Ovary (tissue), 7 donors: ENCODE measurements at regions not wholly inside any gene's neighbourhood (a gene's known extent, or its start where the extent isn't known, plus 50 kb on each side); places are given as distances from the start of the nearest gene placed in this dataset.

Experiments
- DNase-seq, 5 donors: peaks; one replicate each; pipeline ENCODE4 v3.0.0-alpha.2; 2019 to 2020
- H3K27ac ChIP-seq, 2 donors: fragments of 200-600 bp; one replicate each; pipeline versions ENCODE4 v1.5.1 to v1.8.0; 2019 to 2022
- H3K27me3 ChIP-seq: fragments of 200-600 bp; one replicate; pipeline ENCODE4 v1.8.0; 2022
- H3K36me3 ChIP-seq: fragments of 200-600 bp; sonication (generic); one replicate; pipeline ENCODE4 v1.5.1; 2019
- H3K4me1 ChIP-seq: one replicate; pipeline ENCODE4 v1.8.1; 2013; ENCODE audit warnings: mild to moderate bottlenecking, moderate library complexity; ENCODE audit not compliant: insufficient read depth
- H3K4me3 ChIP-seq: fragments of 200-600 bp; sonication (generic); one replicate; pipeline ENCODE4 v1.5.1; 2017
- H3K9me3 ChIP-seq, 2 donors: fragments of 200-600 bp in 1 of 2; sonication (generic) in 1 of 2; one replicate each; pipeline versions ENCODE4 v1.5.1 to v1.8.1; 2013 to 2019; ENCODE audit warnings: mild to moderate bottlenecking in 1 of 2, moderate library complexity in 1 of 2
- EP300 ChIP-seq: sonication (generic); formaldehyde crosslinking; IDR thresholded peaks from one replicate; pipeline ENCODE4 v1.6.1; 2017; ENCODE audit warnings: antibody characterized with exemption
- POLR2A ChIP-seq: fragments of 450-650 bp; IDR thresholded peaks from one replicate; pipeline ENCODE4 v1.6.1; 2017; ENCODE audit warnings: antibody characterized with exemption, mild to moderate bottlenecking, moderate library complexity
- WGBS, 3 donors: extraction: QIAGEN DNeasy Blood & Tissue Kit in 1 of 3; methylation state at CpG; one replicate each; pipeline versions ENCODE4 v1.1.5 to v1.1.7; 2013 to 2017; 5-methylcytosine and 5-hydroxymethylcytosine counted together
- intact Hi-C, 4 donors: fragments of 100-400 bp; cut with DNase I; formaldehyde crosslinking; loops; one replicate each; pipeline versions ENCODE4 v1.11.0 to v1.15.1; 2022 to 2023
- TF ChIP-seq, protein P1 (sequence below), 3 donors: fragments of 450-650 bp in 2 of 3; fragments of 200-600 bp in 1 of 3; IDR thresholded peaks; one replicate each; pipeline versions ENCODE4 v1.5.1 to v1.8.0; 2016 to 2022; ENCODE audit warnings: antibody characterized with exemption in 3 of 3, mild to moderate bottlenecking in 1 of 3
- donor health status: DM: no; HTN: no; CAD: no; lungs with moderate emphysema.
- donor health status: DM: no; HTN: no; CAD: no.
- donor health status: Bipolar disorder and iron deficiency.
- donor health status: DM: no; HTN: no; CAD: no.
- donor health status: DM: yes; HTN: yes; CAD: no.

- H3K4me1 ChIP-seq: peaks cover 2% of the 10 kb centered on the region
- no peaks in the 10 kb centered on the region for H3K9me3 ChIP-seq
- 85 to 88% (median 87%) methylated on average over 10 of the region's 10 CpGs for WGBS, 3 donors
- H3K4me3 ChIP-seq: no peak overlapping the region
- DNase-seq: no peak
- no peaks in the 10 kb centered on the region for H3K27me3 ChIP-seq
- TF ChIP-seq POLR2A: no peak
- TF ChIP-seq, protein P1, sequence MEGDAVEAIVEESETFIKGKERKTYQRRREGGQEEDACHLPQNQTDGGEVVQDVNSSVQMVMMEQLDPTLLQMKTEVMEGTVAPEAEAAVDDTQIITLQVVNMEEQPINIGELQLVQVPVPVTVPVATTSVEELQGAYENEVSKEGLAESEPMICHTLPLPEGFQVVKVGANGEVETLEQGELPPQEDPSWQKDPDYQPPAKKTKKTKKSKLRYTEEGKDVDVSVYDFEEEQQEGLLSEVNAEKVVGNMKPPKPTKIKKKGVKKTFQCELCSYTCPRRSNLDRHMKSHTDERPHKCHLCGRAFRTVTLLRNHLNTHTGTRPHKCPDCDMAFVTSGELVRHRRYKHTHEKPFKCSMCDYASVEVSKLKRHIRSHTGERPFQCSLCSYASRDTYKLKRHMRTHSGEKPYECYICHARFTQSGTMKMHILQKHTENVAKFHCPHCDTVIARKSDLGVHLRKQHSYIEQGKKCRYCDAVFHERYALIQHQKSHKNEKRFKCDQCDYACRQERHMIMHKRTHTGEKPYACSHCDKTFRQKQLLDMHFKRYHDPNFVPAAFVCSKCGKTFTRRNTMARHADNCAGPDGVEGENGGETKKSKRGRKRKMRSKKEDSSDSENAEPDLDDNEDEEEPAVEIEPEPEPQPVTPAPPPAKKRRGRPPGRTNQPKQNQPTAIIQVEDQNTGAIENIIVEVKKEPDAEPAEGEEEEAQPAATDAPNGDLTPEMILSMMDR (IDR thresholded peaks at IDR 0.05): no peak
- TF ChIP-seq EP300: no peak
- no peak overlapping the region for H3K27ac ChIP-seq
- intact Hi-C loops: no loop called here
- no peaks in the 10 kb centered on the region for H3K36me3 ChIP-seq
These were observed 287.1 kb upstream of the SGK1 start for GRCh38 chr6:134605034-134605433.

DNA sequence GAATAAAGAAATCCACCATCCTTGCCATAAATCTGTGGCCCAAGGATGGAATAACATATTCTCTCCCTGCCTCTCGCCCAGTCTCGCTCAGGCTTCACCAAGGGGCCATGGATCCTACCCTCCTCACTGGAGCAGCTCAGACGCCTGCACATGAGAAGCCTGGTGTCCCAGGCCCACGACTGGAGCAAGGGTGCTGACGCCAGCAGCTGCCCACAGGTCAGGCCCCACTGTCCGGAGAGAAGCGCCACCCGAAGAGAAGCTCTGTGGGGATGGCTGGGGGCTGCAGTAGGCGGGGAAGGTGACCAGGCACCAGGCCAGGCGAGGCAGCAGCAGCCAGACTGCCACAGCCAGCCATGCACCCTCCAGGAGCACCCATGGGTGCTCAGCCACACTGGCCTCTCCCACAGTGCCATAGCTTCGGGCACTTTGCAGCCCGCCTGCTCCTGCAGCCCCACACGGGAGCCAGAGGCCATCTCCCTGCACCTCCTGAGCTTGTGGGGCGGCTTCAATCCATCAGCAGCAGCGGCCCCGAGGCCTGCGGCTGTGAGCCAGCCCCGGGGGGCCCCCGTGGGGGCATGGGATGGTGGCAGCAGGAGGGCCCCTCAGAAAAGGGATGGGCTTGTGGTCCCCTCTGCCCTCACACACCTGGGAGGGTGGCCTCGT, 286.2 kb upstream of the SGK1 start:
- no peaks in the 10 kb centered on the region for H3K27me3 ChIP-seq
- no peak overlapping the region for H3K4me3 ChIP-seq
- 89 to 93% (median 92%) methylated on average over 20 of the region's 20 CpGs for WGBS, 3 donors
- TF ChIP-seq EP300: no peak
- TF ChIP-seq, protein P1 (IDR thresholded peaks at IDR 0.05): no peak
- TF ChIP-seq POLR2A: no peak
- no peaks in the 10 kb centered on the region for H3K9me3 ChIP-seq
- intact Hi-C loops: no loop called here
- no peak for DNase-seq
- no peaks in the 10 kb centered on the region for H3K36me3 ChIP-seq
- peaks cover 2% of the 10 kb centered on the region for H3K4me1 ChIP-seq
- H3K27ac ChIP-seq: no peak overlapping the region

DNA sequence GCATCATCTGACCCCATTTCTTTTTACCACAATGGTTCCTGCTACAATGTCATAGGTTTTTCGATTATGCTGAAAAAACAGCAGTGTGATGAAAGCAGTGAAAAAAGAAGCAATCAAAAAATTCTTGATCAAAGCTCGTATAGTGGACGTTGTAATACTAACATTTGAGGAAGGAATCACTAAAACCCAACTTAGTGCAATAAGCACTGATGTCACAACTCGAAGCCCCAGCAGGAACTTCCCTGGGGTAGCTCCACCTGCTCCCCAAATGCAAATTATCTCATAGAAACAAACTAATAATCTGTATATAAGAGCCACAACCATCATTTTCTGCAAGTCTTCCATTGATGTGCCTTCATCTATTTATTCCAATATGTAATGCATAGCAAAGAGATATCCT, 285.6 kb upstream of the SGK1 start:
- intact Hi-C loops: no loop called here
- DNase-seq: no peak
- Histone ChIP-seq H3K27me3 (no peaks in the 10 kb centered on the region), H3K9me3 (no peaks in the 10 kb centered on the region), H3K4me1 (peaks cover 2% of the 10 kb centered on the region), H3K4me3 (no peak overlapping the region), H3K36me3 (no peaks in the 10 kb centered on the region), H3K27ac (no peak overlapping the region)
- WGBS, 3 donors: 92 to 93% (median 93%) methylated on average over 4 of the region's 4 CpGs
- TF ChIP-seq EP300: no peak

DNA sequence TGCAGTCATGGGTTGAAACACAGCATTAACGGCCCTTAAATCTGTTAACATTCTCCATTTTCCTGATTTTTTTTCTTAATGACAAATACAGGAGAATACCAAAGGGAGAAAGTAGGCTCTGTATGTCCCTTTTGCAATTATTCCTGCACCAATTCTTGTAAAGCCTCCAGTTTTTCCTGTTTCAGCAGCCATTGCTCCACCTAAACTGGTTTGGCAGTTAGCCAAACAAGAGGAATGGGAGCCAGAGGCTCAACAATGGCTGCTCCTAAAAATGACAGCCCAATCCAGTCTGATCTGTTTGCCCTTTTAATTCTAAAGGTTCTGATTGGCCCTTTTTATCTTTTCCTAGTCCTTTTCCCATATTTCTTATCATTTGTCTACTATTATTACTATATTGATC, 284.2 kb upstream of the SGK1 start:
- H3K27me3 ChIP-seq: no peaks in the 10 kb centered on the region
- DNase-seq: no peak
- WGBS, 3 donors: 92 to 96% (median 93%) methylated on average over 1 of the region's 1 CpG
- no peak overlapping the region for H3K27ac ChIP-seq
- TF ChIP-seq POLR2A (no peak), EP300 (no peak)
- TF ChIP-seq, protein P1 (IDR thresholded peaks at IDR 0.05): no peak
- H3K36me3 ChIP-seq: no peaks in the 10 kb centered on the region
- H3K9me3 ChIP-seq: no peaks in the 10 kb centered on the region
- intact Hi-C loops: no loop called here
- H3K4me3 ChIP-seq: no peak overlapping the region
- no peaks in the 10 kb centered on the region for H3K4me1 ChIP-seq

DNA sequence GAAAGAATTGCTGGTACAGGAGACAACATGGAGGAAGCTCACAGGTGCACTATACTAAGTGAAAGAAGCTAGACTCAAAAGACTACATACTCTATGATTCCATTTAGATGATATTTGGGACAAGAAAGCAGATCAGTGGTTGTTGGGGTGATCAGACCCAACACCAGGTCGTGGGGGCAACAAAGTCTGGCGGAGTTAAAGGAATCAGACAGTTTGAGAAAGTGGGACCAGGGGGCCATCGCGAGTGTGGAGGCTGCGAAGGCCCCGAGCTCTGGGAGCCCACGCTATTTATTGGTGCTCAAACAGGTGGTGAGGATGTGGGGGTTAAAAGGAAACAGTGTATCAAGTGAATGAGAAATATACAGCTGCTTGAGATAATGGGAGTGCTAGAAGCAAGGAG, 282.8 kb upstream of the SGK1 start:
- H3K9me3 ChIP-seq: no peaks in the 10 kb centered on the region
- H3K4me3 ChIP-seq: no peak overlapping the region
- WGBS, 3 donors: 91 to 93% (median 93%) methylated on average over 7 of the region's 7 CpGs
- no peak for DNase-seq
- H3K36me3 ChIP-seq: no peaks in the 10 kb centered on the region
- intact Hi-C loops: no loop called here
- H3K4me1 ChIP-seq: no peaks in the 10 kb centered on the region
- TF ChIP-seq POLR2A (no peak), EP300 (no peak)
- TF ChIP-seq, protein P1 (IDR thresholded peaks at IDR 0.05): no peak
- H3K27ac ChIP-seq: no peak overlapping the region
- H3K27me3 ChIP-seq: no peaks in the 10 kb centered on the region
